HCT116 (cell line): ENCODE measurements at regions not wholly inside any gene's neighbourhood (a gene's known extent, or its start where the extent isn't known, plus 50 kb on each side); places are given as distances from the start of the nearest gene placed in this dataset.

Experiments used
- ATF3 ChIP-seq: IDR thresholded peaks from 2 replicates; pipeline ENCODE4 v1.6.1; 2012
- CBX3 ChIP-seq: IDR thresholded peaks from 2 replicates; pipeline ENCODE4 v1.6.1; 2012; ENCODE audit warnings: low read depth
- CEBPB ChIP-seq: IDR thresholded peaks from 2 replicates; pipeline ENCODE4 v1.6.1; 2012; ENCODE audit warnings: low read depth
- SIN3A ChIP-seq: IDR thresholded peaks from 2 replicates; pipeline ENCODE4 v1.6.1; 2012; ENCODE audit warnings: low read depth
- SRF ChIP-seq: IDR thresholded peaks from 2 replicates; pipeline ENCODE4 v1.6.1; 2012; ENCODE audit warnings: low read depth
- ZFX ChIP-seq: fragments of 450-650 bp; IDR thresholded peaks from 2 replicates; pipeline ENCODE4 v1.6.1; 2017
- TF ChIP-seq, protein P1 (sequence below): IDR thresholded peaks from 2 replicates; pipeline ENCODE4 v1.6.1; 2012; ENCODE audit warnings: low read depth
- TF ChIP-seq, protein P2 (sequence below), 3 experiments: fragments of 200-600 bp in 1 of 3; sonication (generic) in 1 of 3; IDR thresholded peaks in 2 of 3; conservative IDR thresholded peaks in 1 of 3; 2 replicates each; pipeline ENCODE4 v1.5.1; 2012 to 2017; ENCODE audit warnings: low read depth in 2 of 3, low read length in 2 of 3, antibody characterized with exemption in 1 of 3, borderline replicate concordance in 1 of 3, control low read depth in 1 of 3, mild to moderate bottlenecking in 1 of 3, mixed read lengths in 1 of 3, mixed run types in 1 of 3, moderate library complexity in 1 of 3; ENCODE audit not compliant: insufficient read depth in 1 of 3

- TF ChIP-seq, protein P1, sequence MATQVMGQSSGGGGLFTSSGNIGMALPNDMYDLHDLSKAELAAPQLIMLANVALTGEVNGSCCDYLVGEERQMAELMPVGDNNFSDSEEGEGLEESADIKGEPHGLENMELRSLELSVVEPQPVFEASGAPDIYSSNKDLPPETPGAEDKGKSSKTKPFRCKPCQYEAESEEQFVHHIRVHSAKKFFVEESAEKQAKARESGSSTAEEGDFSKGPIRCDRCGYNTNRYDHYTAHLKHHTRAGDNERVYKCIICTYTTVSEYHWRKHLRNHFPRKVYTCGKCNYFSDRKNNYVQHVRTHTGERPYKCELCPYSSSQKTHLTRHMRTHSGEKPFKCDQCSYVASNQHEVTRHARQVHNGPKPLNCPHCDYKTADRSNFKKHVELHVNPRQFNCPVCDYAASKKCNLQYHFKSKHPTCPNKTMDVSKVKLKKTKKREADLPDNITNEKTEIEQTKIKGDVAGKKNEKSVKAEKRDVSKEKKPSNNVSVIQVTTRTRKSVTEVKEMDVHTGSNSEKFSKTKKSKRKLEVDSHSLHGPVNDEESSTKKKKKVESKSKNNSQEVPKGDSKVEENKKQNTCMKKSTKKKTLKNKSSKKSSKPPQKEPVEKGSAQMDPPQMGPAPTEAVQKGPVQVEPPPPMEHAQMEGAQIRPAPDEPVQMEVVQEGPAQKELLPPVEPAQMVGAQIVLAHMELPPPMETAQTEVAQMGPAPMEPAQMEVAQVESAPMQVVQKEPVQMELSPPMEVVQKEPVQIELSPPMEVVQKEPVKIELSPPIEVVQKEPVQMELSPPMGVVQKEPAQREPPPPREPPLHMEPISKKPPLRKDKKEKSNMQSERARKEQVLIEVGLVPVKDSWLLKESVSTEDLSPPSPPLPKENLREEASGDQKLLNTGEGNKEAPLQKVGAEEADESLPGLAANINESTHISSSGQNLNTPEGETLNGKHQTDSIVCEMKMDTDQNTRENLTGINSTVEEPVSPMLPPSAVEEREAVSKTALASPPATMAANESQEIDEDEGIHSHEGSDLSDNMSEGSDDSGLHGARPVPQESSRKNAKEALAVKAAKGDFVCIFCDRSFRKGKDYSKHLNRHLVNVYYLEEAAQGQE, result no peak
- TF ChIP-seq SIN3A (no peak), SRF (no peak), CEBPB (no peak), CBX3 (no peak), ZFX (no peak), ATF3 (no peak)
- TF ChIP-seq, protein P2, sequence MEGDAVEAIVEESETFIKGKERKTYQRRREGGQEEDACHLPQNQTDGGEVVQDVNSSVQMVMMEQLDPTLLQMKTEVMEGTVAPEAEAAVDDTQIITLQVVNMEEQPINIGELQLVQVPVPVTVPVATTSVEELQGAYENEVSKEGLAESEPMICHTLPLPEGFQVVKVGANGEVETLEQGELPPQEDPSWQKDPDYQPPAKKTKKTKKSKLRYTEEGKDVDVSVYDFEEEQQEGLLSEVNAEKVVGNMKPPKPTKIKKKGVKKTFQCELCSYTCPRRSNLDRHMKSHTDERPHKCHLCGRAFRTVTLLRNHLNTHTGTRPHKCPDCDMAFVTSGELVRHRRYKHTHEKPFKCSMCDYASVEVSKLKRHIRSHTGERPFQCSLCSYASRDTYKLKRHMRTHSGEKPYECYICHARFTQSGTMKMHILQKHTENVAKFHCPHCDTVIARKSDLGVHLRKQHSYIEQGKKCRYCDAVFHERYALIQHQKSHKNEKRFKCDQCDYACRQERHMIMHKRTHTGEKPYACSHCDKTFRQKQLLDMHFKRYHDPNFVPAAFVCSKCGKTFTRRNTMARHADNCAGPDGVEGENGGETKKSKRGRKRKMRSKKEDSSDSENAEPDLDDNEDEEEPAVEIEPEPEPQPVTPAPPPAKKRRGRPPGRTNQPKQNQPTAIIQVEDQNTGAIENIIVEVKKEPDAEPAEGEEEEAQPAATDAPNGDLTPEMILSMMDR (IDR thresholded peaks at IDR 0.05 in 2 of 3, conservative IDR thresholded peaks at IDR 0.05 in 1 of 3; ENCODE audit: borderline replicate concordance in 1 of 3, insufficient read depth in 1 of 3, low read depth in 2 of 3, low read length in 2 of 3), result no peak
- TF ChIP-seq, all 23 proteins: peak for 0
These were observed 68.6 kb upstream of the PRSS16 start (continued) for GRCh38 chr6:27178860-27179259.
